ENCODE measurements at regions not wholly inside any gene's neighbourhood (a gene's known extent, or its start where the extent isn't known, plus 50 kb on each side); places are given as distances from the start of the nearest gene placed in this dataset.

GRCh38 chr9:12933957-12934356, 159.1 kb downstream of the LURAP1L start:
- no peak for TF ChIP-seq CTCF (tag by site-specific recombination; IDR thresholded peaks at IDR 0.05)
- no peak for TF ChIP-seq ATF2 (tag by site-specific recombination; IDR thresholded peaks at IDR 0.05; ENCODE audit: low read depth)
